SK-N-MC (cell line): ENCODE measurements at regions not wholly inside any gene's neighbourhood (a gene's known extent, or its start where the extent isn't known, plus 50 kb on each side); places are given as distances from the start of the nearest gene placed in this dataset.

Source experiments
- EZH2 ChIP-seq: fragments of 200-600 bp; sonication (generic); IDR thresholded peaks from one replicate; pipeline ENCODE4 v1.6.1; 2017; ENCODE audit warnings: antibody characterized with exemption
- POLR2AphosphoS5 ChIP-seq: IDR thresholded peaks from 2 replicates; pipeline ENCODE4 v1.6.1; 2012; ENCODE audit warnings: mild to moderate bottlenecking, low read depth, low read length, borderline replicate concordance

- TF ChIP-seq EZH2, result no peak
- no peak for TF ChIP-seq POLR2AphosphoS5
These were observed 910.4 kb upstream of the GYPC start for GRCh38 chr2:125745514-125745913.
